ENCODE measurements at regions not wholly inside any gene's neighbourhood (a gene's known extent, or its start where the extent isn't known, plus 50 kb on each side); places are given as distances from the start of the nearest gene placed in this dataset.

GRCh38 chr2:17076533-17076932 lies 410.9 kb upstream of the CYRIA start:
- Mint-ChIP-seq H3K27ac (no peak overlapping the region), H3K4me1 (no peaks in the 10 kb centered on the region), H3K36me3 (ENCODE audit: insufficient read depth in 1 of 3, low read depth in 3 of 3) (peaks cover 8 to 32% (median 30%) of the 10 kb centered on the region in 3 experiments), H3K27me3 (ENCODE audit: low read depth) (no peaks in the 10 kb centered on the region), H3K4me3 (no peak overlapping the region), H3K9me3 (peaks cover 31 to 32% of the 10 kb centered on the region in 2 experiments)
- Histone ChIP-seq H3K79me1 (ENCODE audit: insufficient read depth, low read depth, low read length, poor library complexity, severe bottlenecking) (no peaks in the 10 kb centered on the region), H3K9me3 (ENCODE audit: control insufficient read depth, low read depth, low read length) (peaks cover 9% of the 10 kb centered on the region), H4K5ac (ENCODE audit: insufficient read length, low read depth, low read length) (no peak overlapping the region), H2AFZ (ENCODE audit: low read length) (no peak overlapping the region), H3K23ac (ENCODE audit: insufficient read length, low read depth, low read length) (no peak overlapping the region), H3T11ph (ENCODE audit: low read length) (no peak overlapping the region), H3K9ac (ENCODE audit: extremely low read depth, insufficient read length, low read length) (no peak overlapping the region), H3K14ac (ENCODE audit: insufficient read depth, low read length) (no peak overlapping the region), H2BK120ac (ENCODE audit: low read depth, low read length, poor library complexity, severe bottlenecking) (no peak overlapping the region), H2AK5ac (ENCODE audit: insufficient read length, low read length) (no peak overlapping the region), H3K23me2 (ENCODE audit: insufficient read length, low read depth, low read length, poor library complexity, severe bottlenecking) (no peaks in the 10 kb centered on the region), H4K91ac (ENCODE audit: insufficient read length, low read depth, low read length) (no peak overlapping the region), H3K27ac (ENCODE audit: insufficient read length, low read depth, low read length) (no peak overlapping the region), H3K27me3 (ENCODE audit: insufficient read depth, low read length) (no peaks in the 10 kb centered on the region), H3K79me2 (ENCODE audit: insufficient read depth, low read length) (no peaks in the 10 kb centered on the region), H2BK12ac (ENCODE audit: insufficient read length, low read depth, low read length) (no peak overlapping the region), H3K56ac (ENCODE audit: insufficient read length, low read depth, low read length) (no peak overlapping the region), H3K4me2 (ENCODE audit: insufficient read depth, insufficient read length, low read length) (no peak overlapping the region), H2BK20ac (ENCODE audit: low read depth, low read length, poor library complexity, severe bottlenecking) (no peak overlapping the region), H3K18ac (ENCODE audit: insufficient read length, low read depth, low read length) (no peak overlapping the region), H2BK5ac (ENCODE audit: insufficient read length, low read length) (no peak overlapping the region), H2BK15ac (ENCODE audit: low read depth, low read length) (no peak overlapping the region), H4K8ac (replicated peaks; ENCODE audit: insufficient read length, low read depth, low read length) (no peak overlapping the region), H4K20me1 (ENCODE audit: control insufficient read depth, insufficient read depth, insufficient read length) (no peaks in the 10 kb centered on the region), H3K4me1 (ENCODE audit: insufficient read depth, low read length) (no peaks in the 10 kb centered on the region), H3K4ac (ENCODE audit: low read depth, low read length) (no peak overlapping the region)
- no CpG with 5 or more reads among the region's 2 CpGs for WGBS (ENCODE audit: extremely low coverage, insufficient read length, low lambda C conversion rate)
- TF ChIP-seq CTCF (conservative IDR thresholded peaks at IDR 0.05): no peak
- DNase-seq: no peak

All from H9 (cell line).